Forelimb muscle (tissue), 1 donor: ENCODE measurements at regions not wholly inside any gene's neighbourhood (a gene's known extent, or its start where the extent isn't known, plus 50 kb on each side); places are given as distances from the start of the nearest gene placed in this dataset.
"Not testable (repeated sequence)": the region's sequence is repeated elsewhere in the genome, so short reads cannot be mapped to it uniquely, and the experiment has no call there.

Source experiments
- DNase-seq: peaks from one replicate; pipeline ENCODE4 v3.0.0-alpha.2; 2013; ENCODE audit warnings: low read depth

- no peak for DNase-seq
Measured at GRCh38 chr7:24434972-24435371, 138.3 kb upstream of the PALS2 start.

- DNase-seq: no peak
Measured at GRCh38 chr7:24436131-24436920, 136.9 kb upstream of the PALS2 start.

- DNase-seq: no peak
Measured at GRCh38 chr7:24438232-24438631, 135.0 kb upstream of the PALS2 start.

GRCh38 chr7:24439104-24439503 is 134.1 kb upstream of the PALS2 start:
- not testable (repeated sequence) for DNase-seq

GRCh38 chr7:24440892-24441291 is 132.4 kb upstream of the PALS2 start:
- no peak for DNase-seq

- no peak for DNase-seq
Measured at GRCh38 chr7:24441314-24442027, 131.8 kb upstream of the PALS2 start.

- no peak for DNase-seq
Measured at GRCh38 chr7:24442170-24442777, 131.0 kb upstream of the PALS2 start.

- DNase-seq: no peak
Measured at GRCh38 chr7:24444666-24445440, 128.4 kb upstream of the PALS2 start.

GRCh38 chr7:24448038-24448437 is 125.2 kb upstream of the PALS2 start:
- no peak for DNase-seq

- not testable (repeated sequence) for DNase-seq
Measured at GRCh38 chr7:24449416-24449815, 123.8 kb upstream of the PALS2 start.

- DNase-seq: no peak
Measured at GRCh38 chr7:24455813-24456525, 117.3 kb upstream of the PALS2 start.

- no peak for DNase-seq
Measured at GRCh38 chr7:24456526-24457218, 116.6 kb upstream of the PALS2 start.

GRCh38 chr7:24457219-24457558 is 116.1 kb upstream of the PALS2 start:
- DNase-seq: no peak

GRCh38 chr7:24462117-24462516 is 111.1 kb upstream of the PALS2 start:
- no peak for DNase-seq

GRCh38 chr7:24462984-24463383 is 110.3 kb upstream of the PALS2 start:
- no peak for DNase-seq

- no peak for DNase-seq
Measured at GRCh38 chr7:24463474-24463873, 109.8 kb upstream of the PALS2 start.

GRCh38 chr7:24464861-24465260 is 108.4 kb upstream of the PALS2 start:
- DNase-seq: no peak

GRCh38 chr7:24466168-24466768 is 107.0 kb upstream of the PALS2 start:
- no peak for DNase-seq

GRCh38 chr7:24469118-24469517 is 104.1 kb upstream of the PALS2 start:
- DNase-seq: no peak

- no peak for DNase-seq
Measured at GRCh38 chr7:24472093-24472492, 101.2 kb upstream of the PALS2 start.
